Naive B cell (primary cell): ENCODE measurements at regions not wholly inside any gene's neighbourhood (a gene's known extent, or its start where the extent isn't known, plus 50 kb on each side); places are given as distances from the start of the nearest gene placed in this dataset.
"Not testable (repeated sequence)": the region's sequence is repeated elsewhere in the genome, so short reads cannot be mapped to it uniquely, and the experiment has no call there.

Experiments
- ATAC-seq, 2 donors: fragments of 150-1000 bp; cut with Tn5 transposase; 2 replicates each; pipeline ENCODE4 v1.10.0; 2021; ENCODE audit warnings: low read depth in 2 of 2, mild to moderate bottlenecking in 2 of 2, moderate library complexity in 2 of 2
- DNase-seq: peaks from one replicate; pipeline ENCODE4 v3.0.0; 2022
- H3K27ac Mint-ChIP-seq, 6 donors: one replicate each; pipeline ENCODE4 v1.8.0; 2020 to 2022; ENCODE audit warnings: mild to moderate bottlenecking in 6 of 6, mixed read lengths in 6 of 6, moderate library complexity in 5 of 6, inconsistent platforms in 2 of 6
- H3K27me3 Mint-ChIP-seq, 3 donors: one replicate each; pipeline ENCODE4 v1.8.0; 2021 to 2022; ENCODE audit warnings: mixed read lengths in 3 of 3, mild to moderate bottlenecking in 1 of 3
- H3K36me3 Mint-ChIP-seq, 2 donors: one replicate each; pipeline ENCODE4 v1.8.0; 2020 to 2022; ENCODE audit warnings: mixed read lengths in 2 of 2, inconsistent platforms in 1 of 2, mild to moderate bottlenecking in 1 of 2
- H3K4me1 Mint-ChIP-seq, 3 donors: one replicate each; pipeline ENCODE4 v1.8.0; 2020 to 2022; ENCODE audit warnings: mixed read lengths in 3 of 3, inconsistent platforms in 1 of 3, mild to moderate bottlenecking in 1 of 3, moderate library complexity in 1 of 3
- H3K4me3 Mint-ChIP-seq, 8 donors: one replicate each; pipeline ENCODE4 v1.8.0; 2020 to 2022; ENCODE audit warnings: mild to moderate bottlenecking in 8 of 8, mixed read lengths in 8 of 8, moderate library complexity in 8 of 8, inconsistent platforms in 2 of 8
- H3K9me3 Mint-ChIP-seq, 7 donors: one replicate each; pipeline ENCODE4 v1.8.0; 2020 to 2022; ENCODE audit warnings: mixed read lengths in 7 of 7, mild to moderate bottlenecking in 5 of 7, inconsistent platforms in 2 of 7, moderate library complexity in 1 of 7

- Mint-ChIP-seq H3K36me3 (no peaks in the 10 kb centered on the region), H3K27me3 (no peaks in the 10 kb centered on the region), H3K9me3 (peaks cover 0 to 7% (median 0%) of the 10 kb centered on the region in 7 donors), H3K4me3 (no peak overlapping the region), H3K4me1 (no peaks in the 10 kb centered on the region), H3K27ac (no peak overlapping the region)
- ATAC-seq, result no peak
- no peak for DNase-seq
Observed at GRCh38 chr18:65227970-65228369, 522.8 kb upstream of the CDH7 start.

- H3K4me1 Mint-ChIP-seq, result no peaks in the 10 kb centered on the region
- no peak overlapping the region for H3K4me3 Mint-ChIP-seq
- H3K36me3 Mint-ChIP-seq, result no peaks in the 10 kb centered on the region
Observed at GRCh38 chr18:65221736-65222135, 529.1 kb upstream of the CDH7 start.

GRCh38 chr18:65221115-65221514 lies 529.7 kb upstream of the CDH7 start:
- Mint-ChIP-seq H3K9me3 (peaks cover 0 to 4% (median 0%) of the 10 kb centered on the region in 7 donors), H3K27ac (no peak overlapping the region), H3K27me3 (no peaks in the 10 kb centered on the region), H3K4me1 (no peaks in the 10 kb centered on the region), H3K4me3 (no peak overlapping the region), H3K36me3 (no peaks in the 10 kb centered on the region)
- no peak for ATAC-seq
- no peak for DNase-seq

More at GRCh38 chr18:65221736-65222135, 529.1 kb upstream of the CDH7 start:
- ATAC-seq, result no peak
- no peak for DNase-seq
- no peak overlapping the region for H3K27ac Mint-ChIP-seq
- H3K9me3 Mint-ChIP-seq, result peaks cover 0 to 4% (median 0%) of the 10 kb centered on the region in 7 donors
- no peaks in the 10 kb centered on the region for H3K27me3 Mint-ChIP-seq

GRCh38 chr18:65215865-65216466 lies 534.8 kb upstream of the CDH7 start:
- H3K9me3 Mint-ChIP-seq, result no peaks in the 10 kb centered on the region
- H3K27ac Mint-ChIP-seq, result peak overlapping the region in 1 of 6 donors; percentile 20

GRCh38 chr18:65214456-65214855 lies 536.4 kb upstream of the CDH7 start:
- no peaks in the 10 kb centered on the region for H3K9me3 Mint-ChIP-seq
- DNase-seq (no peak), ATAC-seq (no peak)
- H3K4me1 Mint-ChIP-seq, result no peaks in the 10 kb centered on the region
- H3K4me3 Mint-ChIP-seq, result no peak overlapping the region
- no peak overlapping the region for H3K27ac Mint-ChIP-seq
- H3K27me3 Mint-ChIP-seq, result no peaks in the 10 kb centered on the region
- H3K36me3 Mint-ChIP-seq, result no peaks in the 10 kb centered on the region

More at GRCh38 chr18:65215865-65216466, 534.8 kb upstream of the CDH7 start:
- Mint-ChIP-seq H3K27me3 (no peaks in the 10 kb centered on the region), H3K4me1 (no peaks in the 10 kb centered on the region), H3K4me3 (no peak overlapping the region), H3K36me3 (no peaks in the 10 kb centered on the region)
- ATAC-seq (no peak), DNase-seq (no peak)

- no peaks in the 10 kb centered on the region for H3K36me3 Mint-ChIP-seq
- H3K27ac Mint-ChIP-seq, result no peak overlapping the region
- peaks cover 0 to 1% (median 0%) of the 10 kb centered on the region in 7 donors for H3K9me3 Mint-ChIP-seq
- no peaks in the 10 kb centered on the region for H3K27me3 Mint-ChIP-seq
- no peak for ATAC-seq
- DNase-seq, result no peak
- no peaks in the 10 kb centered on the region for H3K4me1 Mint-ChIP-seq
- no peak overlapping the region for H3K4me3 Mint-ChIP-seq
Observed at GRCh38 chr18:65206551-65207260, 544.1 kb upstream of the CDH7 start.

- Mint-ChIP-seq H3K4me3 (no peak overlapping the region), H3K36me3 (no peaks in the 10 kb centered on the region), H3K4me1 (no peaks in the 10 kb centered on the region), H3K27ac (no peak overlapping the region), H3K27me3 (no peaks in the 10 kb centered on the region), H3K9me3 (peaks cover 0 to 1% (median 0%) of the 10 kb centered on the region in 7 donors)
- DNase-seq (no peak), ATAC-seq (no peak)
Observed at GRCh38 chr18:65202091-65202490, 548.7 kb upstream of the CDH7 start.

GRCh38 chr18:65175681-65176080 lies 575.1 kb upstream of the CDH7 start:
- peaks cover 0 to 11% (median 5%) of the 10 kb centered on the region in 7 donors for H3K9me3 Mint-ChIP-seq
- ATAC-seq (no peak), DNase-seq (no peak)
- H3K4me3 Mint-ChIP-seq, result no peak overlapping the region
- H3K4me1 Mint-ChIP-seq, result no peaks in the 10 kb centered on the region
- H3K27me3 Mint-ChIP-seq, result no peaks in the 10 kb centered on the region
- no peaks in the 10 kb centered on the region for H3K36me3 Mint-ChIP-seq
- no peak overlapping the region for H3K27ac Mint-ChIP-seq

GRCh38 chr18:65162086-65162485 lies 588.7 kb upstream of the CDH7 start:
- H3K4me1 Mint-ChIP-seq, H3K36me3 Mint-ChIP-seq, H3K4me3 Mint-ChIP-seq, H3K27me3 Mint-ChIP-seq, DNase-seq, H3K9me3 Mint-ChIP-seq, H3K27ac Mint-ChIP-seq, ATAC-seq: not testable (repeated sequence)

- Mint-ChIP-seq H3K4me3 (no peak overlapping the region), H3K4me1 (no peaks in the 10 kb centered on the region), H3K27ac (no peak overlapping the region), H3K9me3 (peaks cover 0 to 8% (median 0%) of the 10 kb centered on the region in 7 donors), H3K27me3 (no peaks in the 10 kb centered on the region), H3K36me3 (no peaks in the 10 kb centered on the region)
- ATAC-seq (no peak), DNase-seq (no peak)
Observed at GRCh38 chr18:65146482-65147021, 604.3 kb upstream of the CDH7 start.

- H3K9me3 Mint-ChIP-seq, result peaks cover 0 to 8% (median 0%) of the 10 kb centered on the region in 7 donors
- no peaks in the 10 kb centered on the region for H3K4me1 Mint-ChIP-seq
- no peaks in the 10 kb centered on the region for H3K36me3 Mint-ChIP-seq
- DNase-seq (no peak), ATAC-seq (no peak)
- H3K4me3 Mint-ChIP-seq, result no peak overlapping the region
- no peaks in the 10 kb centered on the region for H3K27me3 Mint-ChIP-seq
- H3K27ac Mint-ChIP-seq, result no peak overlapping the region
Observed at GRCh38 chr18:65145312-65145711, 605.5 kb upstream of the CDH7 start.

- H3K36me3 Mint-ChIP-seq, result no peaks in the 10 kb centered on the region
- ATAC-seq (no peak), DNase-seq (no peak)
- H3K9me3 Mint-ChIP-seq, result peaks cover 0 to 3% (median 0%) of the 10 kb centered on the region in 7 donors
- H3K4me3 Mint-ChIP-seq, result no peak overlapping the region
- H3K27ac Mint-ChIP-seq, result no peak overlapping the region
- H3K27me3 Mint-ChIP-seq, result no peaks in the 10 kb centered on the region
- H3K4me1 Mint-ChIP-seq, result no peaks in the 10 kb centered on the region
Observed at GRCh38 chr18:65133610-65134009, 617.2 kb upstream of the CDH7 start.

- Mint-ChIP-seq H3K36me3 (peaks cover 0 to 9% of the 10 kb centered on the region in 2 donors), H3K27ac (no peak overlapping the region), H3K4me3 (no peak overlapping the region), H3K27me3 (no peaks in the 10 kb centered on the region), H3K4me1 (no peaks in the 10 kb centered on the region), H3K9me3 (peaks cover 7 to 26% (median 14%) of the 10 kb centered on the region in 7 donors)
- ATAC-seq (no peak), DNase-seq (no peak)
Observed at GRCh38 chr18:65124633-65125032, 626.2 kb upstream of the CDH7 start.

- Mint-ChIP-seq H3K4me3 (no peak overlapping the region), H3K27me3 (no peaks in the 10 kb centered on the region), H3K36me3 (no peaks in the 10 kb centered on the region), H3K27ac (no peak overlapping the region), H3K4me1 (no peaks in the 10 kb centered on the region), H3K9me3 (peaks cover 0 to 8% (median 0%) of the 10 kb centered on the region in 7 donors)
- ATAC-seq (no peak), DNase-seq (no peak)
Observed at GRCh38 chr18:65103864-65104263, 646.9 kb upstream of the CDH7 start.
